SK-N-MC (cell line): ENCODE measurements at regions not wholly inside any gene's neighbourhood (a gene's known extent, or its start where the extent isn't known, plus 50 kb on each side); places are given as distances from the start of the nearest gene placed in this dataset.

Source experiments
- EZH2 ChIP-seq: fragments of 200-600 bp; sonication (generic); IDR thresholded peaks from one replicate; pipeline ENCODE4 v1.6.1; 2017; ENCODE audit warnings: antibody characterized with exemption
- FOXP2 ChIP-seq: optimal IDR thresholded peaks from 2 replicates; pipeline ENCODE3; 2011; ENCODE audit warnings: mild to moderate bottlenecking, moderate library complexity; ENCODE audit not compliant: insufficient read depth; ENCODE audit errors: extremely low read length, control extremely low read depth
- POLR2AphosphoS5 ChIP-seq: IDR thresholded peaks from 2 replicates; pipeline ENCODE4 v1.6.1; 2012; ENCODE audit warnings: mild to moderate bottlenecking, low read depth, low read length, borderline replicate concordance

- TF ChIP-seq EZH2 (no peak), POLR2AphosphoS5 (no peak), FOXP2 (no peak)
Measured at GRCh38 chr11:42112866-42113265, 653.4 kb upstream of the LRRC4C start.
